ENCODE measurements at regions not wholly inside any gene's neighbourhood (a gene's known extent, or its start where the extent isn't known, plus 50 kb on each side); places are given as distances from the start of the nearest gene placed in this dataset.

- Histone ChIP-seq H3K4me3 (ENCODE audit: severe bottlenecking) (no peak overlapping the region), H3K9me3 (ENCODE audit: severe bottlenecking) (no peaks in the 10 kb centered on the region), H3K36me3 (ENCODE audit: low read depth) (no peaks in the 10 kb centered on the region), H3K27ac (ENCODE audit: poor library complexity, severe bottlenecking) (no peak overlapping the region), H3K4me1 (ENCODE audit: insufficient read depth, poor library complexity, severe bottlenecking) (no peaks in the 10 kb centered on the region), H3K27me3 (ENCODE audit: insufficient read depth, poor library complexity, severe bottlenecking) (peaks cover 4% of the 10 kb centered on the region)
- ATAC-seq (ENCODE audit: low read depth) (no peak), DNase-seq (ENCODE audit: low spot score) (no peak)
- no peak for TF ChIP-seq CTCF (IDR thresholded peaks at IDR 0.05; ENCODE audit: poor library complexity, severe bottlenecking)
Observed at GRCh38 chr18:70683263-70683662, 394.4 kb downstream of the SOCS6 start.

- Histone ChIP-seq H3K27ac (ENCODE audit: poor library complexity, severe bottlenecking) (no peak overlapping the region), H3K27me3 (ENCODE audit: insufficient read depth, poor library complexity, severe bottlenecking) (peaks cover 7% of the 10 kb centered on the region), H3K36me3 (ENCODE audit: low read depth) (no peaks in the 10 kb centered on the region), H3K4me1 (ENCODE audit: insufficient read depth, poor library complexity, severe bottlenecking) (no peaks in the 10 kb centered on the region), H3K9me3 (ENCODE audit: severe bottlenecking) (no peaks in the 10 kb centered on the region), H3K4me3 (ENCODE audit: severe bottlenecking) (no peak overlapping the region)
- ATAC-seq (ENCODE audit: low read depth) (no peak), DNase-seq (ENCODE audit: low spot score) (no peak)
- no peak for TF ChIP-seq CTCF (IDR thresholded peaks at IDR 0.05; ENCODE audit: poor library complexity, severe bottlenecking)
Observed at GRCh38 chr18:70674896-70675295, 386.1 kb downstream of the SOCS6 start.

GRCh38 chr18:70673831-70674230 lies 385.0 kb downstream of the SOCS6 start:
- DNase-seq (ENCODE audit: low spot score) (no peak), ATAC-seq (ENCODE audit: low read depth) (no peak)
- H3K9me3 ChIP-seq (ENCODE audit: severe bottlenecking) = no peaks in the 10 kb centered on the region
- no peak for TF ChIP-seq CTCF (IDR thresholded peaks at IDR 0.05; ENCODE audit: poor library complexity, severe bottlenecking)
- H3K27me3 ChIP-seq (ENCODE audit: insufficient read depth, poor library complexity, severe bottlenecking) = peaks cover 7% of the 10 kb centered on the region
- H3K27ac ChIP-seq (ENCODE audit: poor library complexity, severe bottlenecking) = no peak overlapping the region
- H3K4me1 ChIP-seq (ENCODE audit: insufficient read depth, poor library complexity, severe bottlenecking) = no peaks in the 10 kb centered on the region
- H3K36me3 ChIP-seq (ENCODE audit: low read depth) = no peaks in the 10 kb centered on the region
- no peak overlapping the region for H3K4me3 ChIP-seq (ENCODE audit: severe bottlenecking)

- ATAC-seq (ENCODE audit: low read depth) (no peak), DNase-seq (ENCODE audit: low spot score) (no peak)
- Histone ChIP-seq H3K27ac (ENCODE audit: poor library complexity, severe bottlenecking) (no peak overlapping the region), H3K4me1 (ENCODE audit: insufficient read depth, poor library complexity, severe bottlenecking) (no peaks in the 10 kb centered on the region), H3K36me3 (ENCODE audit: low read depth) (no peaks in the 10 kb centered on the region), H3K9me3 (ENCODE audit: severe bottlenecking) (no peaks in the 10 kb centered on the region), H3K4me3 (ENCODE audit: severe bottlenecking) (no peak overlapping the region), H3K27me3 (ENCODE audit: insufficient read depth, poor library complexity, severe bottlenecking) (no peaks in the 10 kb centered on the region)
- TF ChIP-seq CTCF (IDR thresholded peaks at IDR 0.05; ENCODE audit: poor library complexity, severe bottlenecking) = no peak
Observed at GRCh38 chr18:70672581-70672980, 383.7 kb downstream of the SOCS6 start.

- no peaks in the 10 kb centered on the region for H3K36me3 ChIP-seq (ENCODE audit: low read depth)
- DNase-seq (ENCODE audit: low spot score) (no peak), ATAC-seq (ENCODE audit: low read depth) (no peak)
- TF ChIP-seq CTCF (IDR thresholded peaks at IDR 0.05; ENCODE audit: poor library complexity, severe bottlenecking) = no peak
- H3K4me1 ChIP-seq (ENCODE audit: insufficient read depth, poor library complexity, severe bottlenecking) = no peaks in the 10 kb centered on the region
- no peaks in the 10 kb centered on the region for H3K27me3 ChIP-seq (ENCODE audit: insufficient read depth, poor library complexity, severe bottlenecking)
- H3K27ac ChIP-seq (ENCODE audit: poor library complexity, severe bottlenecking) = no peak overlapping the region
- H3K9me3 ChIP-seq (ENCODE audit: severe bottlenecking) = no peaks in the 10 kb centered on the region
- H3K4me3 ChIP-seq (ENCODE audit: severe bottlenecking) = no peak overlapping the region
Observed at GRCh38 chr18:70671889-70672565, 383.2 kb downstream of the SOCS6 start.
